Right renal cortex interstitium (tissue), 3 donors: ENCODE measurements at regions not wholly inside any gene's neighbourhood (a gene's known extent, or its start where the extent isn't known, plus 50 kb on each side); places are given as distances from the start of the nearest gene placed in this dataset.
"Not testable (repeated sequence)": the region's sequence is repeated elsewhere in the genome, so short reads cannot be mapped to it uniquely, and the experiment has no call there.

Experiments
- DNase-seq, 3 donors: peaks; one replicate each; pipeline ENCODE4 v3.0.0-alpha.2; 2013; ENCODE audit warnings: low read depth in 3 of 3, low spot score in 2 of 3

- not testable (repeated sequence) for DNase-seq
These were observed 1041.5 kb downstream of the SLC6A15 start for GRCh38 chr12:83870921-83871599.

GRCh38 chr12:83866477-83866876, 1046.1 kb downstream of the SLC6A15 start:
- no peak for DNase-seq

- no peak for DNase-seq
These were observed 1047.2 kb downstream of the SLC6A15 start for GRCh38 chr12:83865431-83865830.

GRCh38 chr12:83864054-83864453, 1048.5 kb downstream of the SLC6A15 start:
- DNase-seq = no peak

GRCh38 chr12:83859021-83859420, 1053.6 kb downstream of the SLC6A15 start:
- DNase-seq = no peak

- no peak for DNase-seq
These were observed 1055.8 kb downstream of the SLC6A15 start for GRCh38 chr12:83856803-83857202.

GRCh38 chr12:83850531-83850930, 1062.1 kb downstream of the SLC6A15 start:
- no peak for DNase-seq

GRCh38 chr12:83848702-83849101, 1063.9 kb downstream of the SLC6A15 start:
- no peak for DNase-seq

GRCh38 chr12:83843541-83843940, 1069.1 kb downstream of the SLC6A15 start:
- DNase-seq = no peak

GRCh38 chr12:83841620-83842019, 1071.0 kb downstream of the SLC6A15 start:
- no peak for DNase-seq

GRCh38 chr12:83827860-83828259, 1084.7 kb downstream of the SLC6A15 start:
- no peak for DNase-seq

- DNase-seq = no peak
These were observed 1085.4 kb downstream of the SLC6A15 start for GRCh38 chr12:83827193-83827592.

GRCh38 chr12:83826112-83826511, 1086.5 kb downstream of the SLC6A15 start:
- DNase-seq = no peak

- DNase-seq = no peak
These were observed 1089.1 kb downstream of the SLC6A15 start for GRCh38 chr12:83823386-83824045.

GRCh38 chr12:83821967-83822366, 1090.6 kb downstream of the SLC6A15 start:
- no peak for DNase-seq

GRCh38 chr12:83818881-83819280, 1093.7 kb downstream of the SLC6A15 start:
- no peak for DNase-seq

GRCh38 chr12:83817730-83818129, 1094.9 kb downstream of the SLC6A15 start:
- DNase-seq = no peak

GRCh38 chr12:83808591-83808990, 1104.0 kb downstream of the SLC6A15 start:
- no peak for DNase-seq

GRCh38 chr12:83807871-83808270, 1104.7 kb downstream of the SLC6A15 start:
- no peak for DNase-seq

- DNase-seq = no peak
These were observed 1106.7 kb downstream of the SLC6A15 start for GRCh38 chr12:83805873-83806272.

GRCh38 chr12:83805156-83805772, 1107.3 kb downstream of the SLC6A15 start:
- DNase-seq = no peak

GRCh38 chr12:83801972-83802371, 1110.6 kb downstream of the SLC6A15 start:
- no peak for DNase-seq
